ENCODE measurements at regions not wholly inside any gene's neighbourhood (a gene's known extent, or its start where the extent isn't known, plus 50 kb on each side); places are given as distances from the start of the nearest gene placed in this dataset.

DNA sequence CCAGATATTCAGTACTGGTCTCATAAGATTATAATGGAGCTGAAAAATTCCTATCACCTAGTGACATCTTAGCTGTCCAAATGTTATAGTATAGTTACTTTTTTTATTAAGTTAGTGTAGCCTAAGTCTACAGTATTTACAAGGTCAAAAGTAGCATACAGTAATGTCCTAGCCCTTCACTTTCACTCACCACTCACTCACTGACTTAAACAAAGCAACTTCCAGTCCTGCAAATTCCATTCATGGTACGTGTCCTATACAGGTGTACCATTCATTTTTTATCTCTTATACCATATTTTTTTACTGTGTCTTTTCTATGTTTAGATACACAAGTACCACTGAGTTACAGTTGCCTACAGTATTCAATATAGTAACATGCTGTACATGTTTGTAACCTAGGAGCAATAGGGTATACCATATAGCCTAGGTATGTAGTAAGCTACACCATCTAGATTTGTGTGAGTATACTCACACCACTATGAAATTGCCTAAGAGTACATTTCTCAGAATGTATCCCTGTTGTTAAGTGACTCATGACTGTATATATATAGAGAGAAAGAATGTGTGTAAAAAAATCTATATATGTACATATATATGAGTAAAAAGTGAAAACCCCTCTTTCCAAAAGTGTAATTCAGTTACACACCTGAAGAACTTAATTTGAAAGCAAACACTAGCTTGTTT lies 234.8 kb upstream of the WWC1 start:
- Histone ChIP-seq H3K27ac (no peak overlapping the region), H3K27me3 (no peaks in the 10 kb centered on the region), H3K9me3 (ENCODE audit: low read depth) (no peaks in the 10 kb centered on the region), H3K4me1 (ENCODE audit: low read depth) (no peaks in the 10 kb centered on the region), H3K36me3 (no peaks in the 10 kb centered on the region), H3K4me3 (no peak overlapping the region)
- no peak for DNase-seq (ENCODE audit: low read depth in 1 of 2, low spot score in 1 of 2)
- TF ChIP-seq, protein P1, sequence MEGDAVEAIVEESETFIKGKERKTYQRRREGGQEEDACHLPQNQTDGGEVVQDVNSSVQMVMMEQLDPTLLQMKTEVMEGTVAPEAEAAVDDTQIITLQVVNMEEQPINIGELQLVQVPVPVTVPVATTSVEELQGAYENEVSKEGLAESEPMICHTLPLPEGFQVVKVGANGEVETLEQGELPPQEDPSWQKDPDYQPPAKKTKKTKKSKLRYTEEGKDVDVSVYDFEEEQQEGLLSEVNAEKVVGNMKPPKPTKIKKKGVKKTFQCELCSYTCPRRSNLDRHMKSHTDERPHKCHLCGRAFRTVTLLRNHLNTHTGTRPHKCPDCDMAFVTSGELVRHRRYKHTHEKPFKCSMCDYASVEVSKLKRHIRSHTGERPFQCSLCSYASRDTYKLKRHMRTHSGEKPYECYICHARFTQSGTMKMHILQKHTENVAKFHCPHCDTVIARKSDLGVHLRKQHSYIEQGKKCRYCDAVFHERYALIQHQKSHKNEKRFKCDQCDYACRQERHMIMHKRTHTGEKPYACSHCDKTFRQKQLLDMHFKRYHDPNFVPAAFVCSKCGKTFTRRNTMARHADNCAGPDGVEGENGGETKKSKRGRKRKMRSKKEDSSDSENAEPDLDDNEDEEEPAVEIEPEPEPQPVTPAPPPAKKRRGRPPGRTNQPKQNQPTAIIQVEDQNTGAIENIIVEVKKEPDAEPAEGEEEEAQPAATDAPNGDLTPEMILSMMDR (IDR thresholded peaks at IDR 0.05; ENCODE audit: low read depth, low read length), result no peak

GRCh38 chr5:168057905-168058304 lies 233.5 kb upstream of the WWC1 start:
- Histone ChIP-seq H3K4me1 (ENCODE audit: low read depth) (no peaks in the 10 kb centered on the region), H3K27me3 (no peaks in the 10 kb centered on the region), H3K9me3 (ENCODE audit: low read depth) (no peaks in the 10 kb centered on the region), H3K36me3 (no peaks in the 10 kb centered on the region), H3K27ac (no peak overlapping the region), H3K4me3 (no peak overlapping the region)
- DNase-seq (ENCODE audit: low read depth in 1 of 2, low spot score in 1 of 2), result no peak
- TF ChIP-seq, protein P1 (IDR thresholded peaks at IDR 0.05; ENCODE audit: low read depth, low read length), result no peak

DNA sequence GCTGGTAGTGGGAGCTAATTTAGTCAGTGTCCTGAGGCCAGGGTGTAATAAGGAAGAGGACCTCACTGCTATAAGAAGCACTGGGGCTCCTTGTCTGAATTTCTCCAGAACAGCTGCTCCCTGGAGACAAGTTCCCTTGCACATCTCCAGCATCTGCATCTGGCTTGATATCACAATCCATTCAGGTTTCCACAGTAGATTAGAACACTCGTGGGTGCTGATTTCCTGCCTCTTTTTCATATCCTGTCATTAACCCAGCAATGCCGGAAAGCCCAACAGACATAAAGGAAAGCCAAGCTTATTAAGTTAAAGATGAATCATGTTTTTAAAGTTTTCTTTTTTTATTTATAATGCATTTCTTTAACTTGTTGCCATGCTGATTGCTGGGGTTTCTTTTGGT lies 232.3 kb upstream of the WWC1 start:
- Histone ChIP-seq H3K4me3 (no peak overlapping the region), H3K27ac (no peak overlapping the region), H3K27me3 (no peaks in the 10 kb centered on the region), H3K36me3 (no peaks in the 10 kb centered on the region), H3K9me3 (ENCODE audit: low read depth) (no peaks in the 10 kb centered on the region), H3K4me1 (ENCODE audit: low read depth) (no peaks in the 10 kb centered on the region)
- TF ChIP-seq, protein P1 (IDR thresholded peaks at IDR 0.05; ENCODE audit: low read depth, low read length), result no peak
- DNase-seq (ENCODE audit: low read depth in 1 of 2, low spot score in 1 of 2), result no peak

- TF ChIP-seq, protein P1 (IDR thresholded peaks at IDR 0.05; ENCODE audit: low read depth, low read length), result no peak
- no peaks in the 10 kb centered on the region for H3K27me3 ChIP-seq
- H3K9me3 ChIP-seq (ENCODE audit: low read depth), result no peaks in the 10 kb centered on the region
- no peak overlapping the region for H3K4me3 ChIP-seq
- no peak for DNase-seq (ENCODE audit: low read depth in 1 of 2, low spot score in 1 of 2)
- H3K27ac ChIP-seq, result no peak overlapping the region
- H3K36me3 ChIP-seq, result no peaks in the 10 kb centered on the region
- no peaks in the 10 kb centered on the region for H3K4me1 ChIP-seq (ENCODE audit: low read depth)
Observed at GRCh38 chr5:168062239-168062638, 229.2 kb upstream of the WWC1 start.

DNA sequence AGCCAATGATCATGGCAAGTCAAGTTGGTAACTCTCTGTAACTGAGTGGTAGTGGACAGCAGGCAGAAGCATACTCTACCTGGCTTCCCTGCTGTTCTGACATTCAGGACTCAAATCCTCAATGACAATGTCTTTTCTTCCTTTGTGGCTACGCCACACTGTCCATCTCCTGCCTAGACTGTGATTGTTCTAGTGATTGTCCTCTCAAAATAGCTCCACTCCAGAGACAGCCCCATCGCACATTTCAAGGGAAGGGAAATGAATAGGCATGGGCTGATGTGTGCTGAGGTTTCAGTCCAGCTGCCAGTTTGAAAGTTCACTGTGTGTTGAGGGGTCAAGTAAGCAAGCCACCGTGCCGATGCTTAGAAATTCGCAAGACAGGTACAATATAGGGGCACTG lies 227.0 kb upstream of the WWC1 start:
- Histone ChIP-seq H3K4me3 (no peak overlapping the region), H3K27ac (no peak overlapping the region), H3K4me1 (ENCODE audit: low read depth) (no peaks in the 10 kb centered on the region), H3K9me3 (ENCODE audit: low read depth) (no peaks in the 10 kb centered on the region), H3K27me3 (no peaks in the 10 kb centered on the region), H3K36me3 (no peaks in the 10 kb centered on the region)
- TF ChIP-seq, protein P1 (IDR thresholded peaks at IDR 0.05; ENCODE audit: low read depth, low read length), result no peak
- no peak for DNase-seq (ENCODE audit: low read depth in 1 of 2, low spot score in 1 of 2)

Data from cardiac muscle cell (in vitro differentiated cells and primary cell).